ENCODE measurements at regions not wholly inside any gene's neighbourhood (a gene's known extent, or its start where the extent isn't known, plus 50 kb on each side); places are given as distances from the start of the nearest gene placed in this dataset.

DNA sequence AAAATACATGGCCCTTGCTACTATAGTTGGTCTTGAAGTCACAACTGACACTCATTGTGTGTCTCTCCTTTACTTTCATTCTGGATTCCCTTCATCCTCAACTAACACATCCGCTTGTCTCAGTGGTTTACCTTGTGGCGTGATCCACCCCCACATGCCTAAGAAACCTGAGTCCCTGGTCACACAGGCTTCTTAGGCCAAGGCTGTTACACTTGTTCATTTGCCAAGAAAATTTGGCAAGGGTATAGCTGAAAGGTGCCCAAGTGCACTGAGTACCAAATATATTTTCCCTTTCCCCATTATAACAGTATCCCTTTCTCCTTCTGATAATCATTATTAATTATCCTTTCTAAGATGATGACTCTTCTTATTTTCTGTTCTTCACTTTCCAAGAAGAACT lies 207.6 kb upstream of the STAC start:
- TF ChIP-seq, protein P1, sequence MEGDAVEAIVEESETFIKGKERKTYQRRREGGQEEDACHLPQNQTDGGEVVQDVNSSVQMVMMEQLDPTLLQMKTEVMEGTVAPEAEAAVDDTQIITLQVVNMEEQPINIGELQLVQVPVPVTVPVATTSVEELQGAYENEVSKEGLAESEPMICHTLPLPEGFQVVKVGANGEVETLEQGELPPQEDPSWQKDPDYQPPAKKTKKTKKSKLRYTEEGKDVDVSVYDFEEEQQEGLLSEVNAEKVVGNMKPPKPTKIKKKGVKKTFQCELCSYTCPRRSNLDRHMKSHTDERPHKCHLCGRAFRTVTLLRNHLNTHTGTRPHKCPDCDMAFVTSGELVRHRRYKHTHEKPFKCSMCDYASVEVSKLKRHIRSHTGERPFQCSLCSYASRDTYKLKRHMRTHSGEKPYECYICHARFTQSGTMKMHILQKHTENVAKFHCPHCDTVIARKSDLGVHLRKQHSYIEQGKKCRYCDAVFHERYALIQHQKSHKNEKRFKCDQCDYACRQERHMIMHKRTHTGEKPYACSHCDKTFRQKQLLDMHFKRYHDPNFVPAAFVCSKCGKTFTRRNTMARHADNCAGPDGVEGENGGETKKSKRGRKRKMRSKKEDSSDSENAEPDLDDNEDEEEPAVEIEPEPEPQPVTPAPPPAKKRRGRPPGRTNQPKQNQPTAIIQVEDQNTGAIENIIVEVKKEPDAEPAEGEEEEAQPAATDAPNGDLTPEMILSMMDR (IDR thresholded peaks at IDR 0.05), result no peak
- TF ChIP-seq POLR2A (IDR thresholded peaks at IDR 0.05), result no peak
